ENCODE measurements at regions not wholly inside any gene's neighbourhood (a gene's known extent, or its start where the extent isn't known, plus 50 kb on each side); places are given as distances from the start of the nearest gene placed in this dataset.

DNA sequence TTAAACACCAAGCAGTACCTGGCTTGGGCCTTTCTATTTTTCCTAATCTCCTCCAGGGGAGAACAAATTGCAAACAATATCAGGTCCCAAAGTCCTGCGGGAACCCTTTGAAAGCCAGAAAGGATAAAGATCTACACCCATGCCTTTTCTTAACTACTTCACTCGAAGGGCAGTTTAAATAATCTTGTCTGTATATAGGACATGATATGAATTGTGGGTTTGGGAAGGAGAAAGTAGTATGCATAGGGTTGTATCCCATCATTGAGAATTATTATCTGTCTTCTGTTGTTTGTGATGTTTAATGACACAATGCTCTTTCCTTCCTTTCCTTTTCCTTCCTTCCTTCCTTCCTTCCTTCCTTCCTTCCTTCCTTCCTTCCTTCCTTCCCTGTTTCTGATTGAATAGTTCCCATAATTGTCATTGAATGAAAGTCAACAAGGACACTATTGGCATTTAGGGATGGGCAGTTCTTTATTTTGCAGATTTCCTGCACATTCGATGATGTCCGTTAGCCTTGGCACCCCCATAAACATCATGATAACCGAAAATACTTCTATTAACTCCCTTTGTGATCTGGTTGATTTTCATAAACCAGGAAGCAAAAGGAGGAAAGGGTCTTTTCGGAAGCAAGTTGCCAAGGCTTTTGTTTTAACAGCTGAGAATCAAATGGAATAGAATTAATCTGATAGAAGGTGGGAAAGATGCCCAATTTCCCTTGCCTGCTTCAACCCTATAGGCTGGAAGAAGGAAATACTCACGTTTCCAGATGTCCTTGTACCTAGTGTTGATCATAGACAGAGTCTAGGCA is 141.3 kb downstream of the ATG4C start:
- TF ChIP-seq, protein P1, sequence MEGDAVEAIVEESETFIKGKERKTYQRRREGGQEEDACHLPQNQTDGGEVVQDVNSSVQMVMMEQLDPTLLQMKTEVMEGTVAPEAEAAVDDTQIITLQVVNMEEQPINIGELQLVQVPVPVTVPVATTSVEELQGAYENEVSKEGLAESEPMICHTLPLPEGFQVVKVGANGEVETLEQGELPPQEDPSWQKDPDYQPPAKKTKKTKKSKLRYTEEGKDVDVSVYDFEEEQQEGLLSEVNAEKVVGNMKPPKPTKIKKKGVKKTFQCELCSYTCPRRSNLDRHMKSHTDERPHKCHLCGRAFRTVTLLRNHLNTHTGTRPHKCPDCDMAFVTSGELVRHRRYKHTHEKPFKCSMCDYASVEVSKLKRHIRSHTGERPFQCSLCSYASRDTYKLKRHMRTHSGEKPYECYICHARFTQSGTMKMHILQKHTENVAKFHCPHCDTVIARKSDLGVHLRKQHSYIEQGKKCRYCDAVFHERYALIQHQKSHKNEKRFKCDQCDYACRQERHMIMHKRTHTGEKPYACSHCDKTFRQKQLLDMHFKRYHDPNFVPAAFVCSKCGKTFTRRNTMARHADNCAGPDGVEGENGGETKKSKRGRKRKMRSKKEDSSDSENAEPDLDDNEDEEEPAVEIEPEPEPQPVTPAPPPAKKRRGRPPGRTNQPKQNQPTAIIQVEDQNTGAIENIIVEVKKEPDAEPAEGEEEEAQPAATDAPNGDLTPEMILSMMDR (conservative IDR thresholded peaks at IDR 0.05; ENCODE audit: low read length) = no peak
- TF ChIP-seq EZH2phosphoT487 (IDR thresholded peaks at IDR 0.05; ENCODE audit: borderline replicate concordance, low read depth, low read length) = no peak

Data from OCI-LY7 (cell line).